ENCODE measurements at regions not wholly inside any gene's neighbourhood (a gene's known extent, or its start where the extent isn't known, plus 50 kb on each side); places are given as distances from the start of the nearest gene placed in this dataset.

- no peaks in the 10 kb centered on the region for H3K4me1 ChIP-seq (ENCODE audit: insufficient read depth, low read length)
- H3K27me3 ChIP-seq (ENCODE audit: low read length): no peaks in the 10 kb centered on the region
- H3K9me2 ChIP-seq (replicated peaks; ENCODE audit: low read length): no peaks in the 10 kb centered on the region
- H3K4me2 ChIP-seq (ENCODE audit: low read length): no peak overlapping the region
- H2AFZ ChIP-seq (ENCODE audit: low read length): no peak overlapping the region
- no peaks in the 10 kb centered on the region for H4K20me1 ChIP-seq (ENCODE audit: low read length)
- no peak overlapping the region for H3K9ac ChIP-seq (ENCODE audit: low read length)
- H3F3A ChIP-seq (ENCODE audit: low read length, unreplicated experiment): no peaks in the 10 kb centered on the region
- no peak overlapping the region for H3K4me3 ChIP-seq (ENCODE audit: low read length)
- H3K36me3 ChIP-seq (ENCODE audit: low read depth, low read length): no peaks in the 10 kb centered on the region
- POLR2A ChIA-PET (ENCODE audit: unreplicated experiment): no interaction called here
- no peak for ATAC-seq
- intact Hi-C loops (cut with micrococcal nuclease): no loop called here
- H3K79me2 ChIP-seq (ENCODE audit: low read length): no peaks in the 10 kb centered on the region
- H3K9me3 ChIP-seq (ENCODE audit: low read length): no peaks in the 10 kb centered on the region
- no peak overlapping the region for H3K27ac ChIP-seq (ENCODE audit: low read length)
- no peak for TF ChIP-seq EZH2 (IDR thresholded peaks at IDR 0.05; ENCODE audit: low read length, unreplicated experiment)
- no peak for TF ChIP-seq CTCF (conservative IDR thresholded peaks at IDR 0.05; ENCODE audit: low read depth, low read length)
- no peak for TF ChIP-seq EZH2phosphoT487 (IDR thresholded peaks at IDR 0.05; ENCODE audit: borderline replicate concordance, low read length)
- DNase-seq: no peak
- no TSS peak for BruUV-seq (replicated peaks)
- CTCF ChIA-PET: no interaction called here
Measured at GRCh38 chr12:127533353-127533752, 733.6 kb upstream of the TMEM132C start.

- POLR2A ChIA-PET (ENCODE audit: unreplicated experiment): no interaction called here
- no peaks in the 10 kb centered on the region for H3K9me3 ChIP-seq (ENCODE audit: low read length)
- no peaks in the 10 kb centered on the region for H3K27me3 ChIP-seq (ENCODE audit: low read length)
- no peaks in the 10 kb centered on the region for H3K36me3 ChIP-seq (ENCODE audit: low read depth, low read length)
- no peak overlapping the region for H2AFZ ChIP-seq (ENCODE audit: low read length)
- no peaks in the 10 kb centered on the region for H3F3A ChIP-seq (ENCODE audit: low read length, unreplicated experiment)
- 0 out of 2 replicates have a peak, but pooled peaks cover 6% of the 10 kb centered on the region for H3K4me1 ChIP-seq (ENCODE audit: insufficient read depth, low read length)
- no peak overlapping the region for H3K27ac ChIP-seq (ENCODE audit: low read length)
- H3K4me3 ChIP-seq (ENCODE audit: low read length): no peak overlapping the region
- H3K79me2 ChIP-seq (ENCODE audit: low read length): no peaks in the 10 kb centered on the region
- CTCF ChIA-PET: no interaction called here
- no TSS peak for BruUV-seq (replicated peaks)
- H3K4me2 ChIP-seq (ENCODE audit: low read length): no peak overlapping the region
- no peaks in the 10 kb centered on the region for H3K9me2 ChIP-seq (replicated peaks; ENCODE audit: low read length)
- no peak for TF ChIP-seq CTCF (conservative IDR thresholded peaks at IDR 0.05; ENCODE audit: low read depth, low read length)
- no peak for TF ChIP-seq EZH2 (IDR thresholded peaks at IDR 0.05; ENCODE audit: low read length, unreplicated experiment)
- no peak for TF ChIP-seq EZH2phosphoT487 (IDR thresholded peaks at IDR 0.05; ENCODE audit: borderline replicate concordance, low read length)
- no peaks in the 10 kb centered on the region for H4K20me1 ChIP-seq (ENCODE audit: low read length)
- ATAC-seq (no peak), DNase-seq (no peak)
- intact Hi-C loops (cut with micrococcal nuclease): no loop called here
- H3K9ac ChIP-seq (ENCODE audit: low read length): no peak overlapping the region
Measured at GRCh38 chr12:127536833-127537428, 730.0 kb upstream of the TMEM132C start.

- Histone ChIP-seq H3K36me3 (ENCODE audit: low read depth, low read length) (no peaks in the 10 kb centered on the region), H3K4me1 (ENCODE audit: insufficient read depth, low read length) (0 out of 2 replicates have a peak, but pooled peaks cover 6% of the 10 kb centered on the region), H3K4me2 (ENCODE audit: low read length) (no peak overlapping the region), H4K20me1 (ENCODE audit: low read length) (no peaks in the 10 kb centered on the region), H3K27me3 (ENCODE audit: low read length) (no peaks in the 10 kb centered on the region), H3K4me3 (ENCODE audit: low read length) (no peak overlapping the region), H2AFZ (ENCODE audit: low read length) (no peak overlapping the region), H3K79me2 (ENCODE audit: low read length) (no peaks in the 10 kb centered on the region), H3F3A (ENCODE audit: low read length, unreplicated experiment) (no peaks in the 10 kb centered on the region), H3K27ac (ENCODE audit: low read length) (no peak overlapping the region), H3K9me2 (replicated peaks; ENCODE audit: low read length) (no peaks in the 10 kb centered on the region), H3K9me3 (ENCODE audit: low read length) (no peaks in the 10 kb centered on the region), H3K9ac (ENCODE audit: low read length) (no peak overlapping the region)
- intact Hi-C loops (cut with micrococcal nuclease): no loop called here
- POLR2A ChIA-PET (ENCODE audit: unreplicated experiment): no interaction called here
- DNase-seq (no peak), ATAC-seq (no peak)
- BruUV-seq (replicated peaks): no TSS peak
- TF ChIP-seq CTCF (conservative IDR thresholded peaks at IDR 0.05; ENCODE audit: low read depth, low read length) (no peak), EZH2 (IDR thresholded peaks at IDR 0.05; ENCODE audit: low read length, unreplicated experiment) (no peak), EZH2phosphoT487 (IDR thresholded peaks at IDR 0.05; ENCODE audit: borderline replicate concordance, low read length) (no peak)
- CTCF ChIA-PET: no interaction called here
Measured at GRCh38 chr12:127538316-127538715, 728.7 kb upstream of the TMEM132C start.

All from PC-3 (cell line).